ENCODE measurements at regions not wholly inside any gene's neighbourhood (a gene's known extent, or its start where the extent isn't known, plus 50 kb on each side); places are given as distances from the start of the nearest gene placed in this dataset.

DNA sequence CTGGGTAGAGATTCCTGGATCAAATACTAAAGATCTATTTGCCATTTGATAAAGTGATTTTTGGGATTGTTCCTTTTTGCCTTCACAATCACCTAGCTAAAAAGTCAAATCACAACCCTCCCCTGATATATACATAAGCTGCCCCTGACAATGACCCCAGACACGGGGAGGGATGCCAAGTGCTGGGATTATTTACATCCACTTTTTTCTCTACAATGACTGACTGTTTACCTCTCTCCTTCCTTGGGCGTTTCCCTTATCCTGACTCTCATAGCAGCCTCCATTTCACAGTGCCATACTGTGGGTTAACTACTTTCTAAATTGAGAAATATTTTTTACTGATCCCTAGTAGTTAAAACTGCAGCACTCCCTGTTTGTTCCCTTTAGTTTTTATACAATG is 150.8 kb upstream of the TMEM170B start:
- TF ChIP-seq EP300 (IDR thresholded peaks at IDR 0.05) (no peak), POLR2A (IDR thresholded peaks at IDR 0.05) (no peak)
- TF ChIP-seq, protein P1, sequence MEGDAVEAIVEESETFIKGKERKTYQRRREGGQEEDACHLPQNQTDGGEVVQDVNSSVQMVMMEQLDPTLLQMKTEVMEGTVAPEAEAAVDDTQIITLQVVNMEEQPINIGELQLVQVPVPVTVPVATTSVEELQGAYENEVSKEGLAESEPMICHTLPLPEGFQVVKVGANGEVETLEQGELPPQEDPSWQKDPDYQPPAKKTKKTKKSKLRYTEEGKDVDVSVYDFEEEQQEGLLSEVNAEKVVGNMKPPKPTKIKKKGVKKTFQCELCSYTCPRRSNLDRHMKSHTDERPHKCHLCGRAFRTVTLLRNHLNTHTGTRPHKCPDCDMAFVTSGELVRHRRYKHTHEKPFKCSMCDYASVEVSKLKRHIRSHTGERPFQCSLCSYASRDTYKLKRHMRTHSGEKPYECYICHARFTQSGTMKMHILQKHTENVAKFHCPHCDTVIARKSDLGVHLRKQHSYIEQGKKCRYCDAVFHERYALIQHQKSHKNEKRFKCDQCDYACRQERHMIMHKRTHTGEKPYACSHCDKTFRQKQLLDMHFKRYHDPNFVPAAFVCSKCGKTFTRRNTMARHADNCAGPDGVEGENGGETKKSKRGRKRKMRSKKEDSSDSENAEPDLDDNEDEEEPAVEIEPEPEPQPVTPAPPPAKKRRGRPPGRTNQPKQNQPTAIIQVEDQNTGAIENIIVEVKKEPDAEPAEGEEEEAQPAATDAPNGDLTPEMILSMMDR (IDR thresholded peaks at IDR 0.05) = no peak
